ENCODE measurements at regions not wholly inside any gene's neighbourhood (a gene's known extent, or its start where the extent isn't known, plus 50 kb on each side); places are given as distances from the start of the nearest gene placed in this dataset.
"Not testable (repeated sequence)": the region's sequence is repeated elsewhere in the genome, so short reads cannot be mapped to it uniquely, and the experiment has no call there.

DNA sequence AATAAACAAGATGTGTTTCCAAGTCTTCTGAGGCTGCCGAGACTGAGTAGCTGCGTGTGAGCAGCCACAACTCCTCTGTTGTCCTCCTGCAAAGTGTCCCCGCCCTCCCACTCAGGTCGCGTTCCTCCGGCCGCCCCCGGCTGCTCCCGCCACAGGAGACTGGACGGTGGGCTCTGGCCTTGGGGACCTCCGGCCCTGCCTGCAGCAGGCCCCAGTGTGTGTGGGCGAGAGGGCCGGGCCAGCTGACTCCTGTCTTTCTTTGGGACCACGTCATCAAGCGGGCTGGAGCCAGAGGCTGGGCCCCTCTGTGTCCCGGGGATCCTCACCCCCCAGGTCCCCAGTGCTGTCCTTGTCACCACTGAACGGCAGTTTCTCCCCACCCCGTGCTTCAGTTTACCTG is 175.3 kb downstream of the NPIPB11 start:
- Histone ChIP-seq H3K27ac (no peak overlapping the region), H3K27me3 (no peaks in the 10 kb centered on the region)

DNA sequence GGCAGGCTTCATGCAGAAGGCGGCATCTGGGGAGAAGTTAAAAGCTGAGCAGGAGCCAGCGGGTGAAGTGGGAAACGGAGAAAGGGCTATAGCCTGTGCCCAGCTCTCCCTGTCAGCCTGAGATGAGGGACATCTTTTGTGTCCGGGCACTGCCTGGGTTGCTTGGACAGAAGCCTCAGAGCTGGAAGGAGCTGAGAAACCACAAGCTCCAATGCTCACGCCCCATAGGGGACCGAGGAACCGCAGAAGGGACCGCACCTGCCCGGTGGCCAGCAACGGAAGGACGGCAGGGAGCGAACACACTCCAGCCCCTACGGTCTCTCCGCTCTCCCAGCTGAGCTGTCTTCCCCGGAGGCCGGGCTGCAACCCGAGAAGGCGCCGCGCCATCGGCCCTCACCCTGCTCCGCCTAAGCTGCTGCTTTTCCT is 175.8 kb downstream of the NPIPB11 start:
- no peaks in the 10 kb centered on the region for H3K9me3 ChIP-seq
- H3K27ac ChIP-seq = no peak overlapping the region
- H3K4me1 ChIP-seq = no peaks in the 10 kb centered on the region
- no peaks in the 10 kb centered on the region for H3K27me3 ChIP-seq
- no peaks in the 10 kb centered on the region for H3K36me3 ChIP-seq
- 60 to 67% methylated on average over 14 to 18 of the region's 22 CpGs for WGBS, 2 donors
- no peak for TF ChIP-seq POLR2A (IDR thresholded peaks at IDR 0.05)
- TF ChIP-seq, protein P1, sequence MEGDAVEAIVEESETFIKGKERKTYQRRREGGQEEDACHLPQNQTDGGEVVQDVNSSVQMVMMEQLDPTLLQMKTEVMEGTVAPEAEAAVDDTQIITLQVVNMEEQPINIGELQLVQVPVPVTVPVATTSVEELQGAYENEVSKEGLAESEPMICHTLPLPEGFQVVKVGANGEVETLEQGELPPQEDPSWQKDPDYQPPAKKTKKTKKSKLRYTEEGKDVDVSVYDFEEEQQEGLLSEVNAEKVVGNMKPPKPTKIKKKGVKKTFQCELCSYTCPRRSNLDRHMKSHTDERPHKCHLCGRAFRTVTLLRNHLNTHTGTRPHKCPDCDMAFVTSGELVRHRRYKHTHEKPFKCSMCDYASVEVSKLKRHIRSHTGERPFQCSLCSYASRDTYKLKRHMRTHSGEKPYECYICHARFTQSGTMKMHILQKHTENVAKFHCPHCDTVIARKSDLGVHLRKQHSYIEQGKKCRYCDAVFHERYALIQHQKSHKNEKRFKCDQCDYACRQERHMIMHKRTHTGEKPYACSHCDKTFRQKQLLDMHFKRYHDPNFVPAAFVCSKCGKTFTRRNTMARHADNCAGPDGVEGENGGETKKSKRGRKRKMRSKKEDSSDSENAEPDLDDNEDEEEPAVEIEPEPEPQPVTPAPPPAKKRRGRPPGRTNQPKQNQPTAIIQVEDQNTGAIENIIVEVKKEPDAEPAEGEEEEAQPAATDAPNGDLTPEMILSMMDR (IDR thresholded peaks at IDR 0.05) = no peak
- intact Hi-C loops (cut with DNase I) = no loop called here
- DNase-seq = no peak
- H3K4me3 ChIP-seq (replicated peaks in 1 of 3) = no peak overlapping the region

More for the DNA sequence above, 175.3 kb downstream of the NPIPB11 start:
- Histone ChIP-seq H3K36me3 (no peaks in the 10 kb centered on the region), H3K4me1 (no peaks in the 10 kb centered on the region), H3K9me3 (no peaks in the 10 kb centered on the region), H3K4me3 (replicated peaks in 1 of 3) (no peak overlapping the region)
- intact Hi-C loops (cut with DNase I) = no loop called here
- no peak for DNase-seq
- 67 to 72% methylated on average over 4 to 15 of the region's 18 CpGs for WGBS, 2 donors
- TF ChIP-seq POLR2A (IDR thresholded peaks at IDR 0.05) = no peak
- TF ChIP-seq, protein P1 (IDR thresholded peaks at IDR 0.05) = no peak

- H3K27me3 ChIP-seq; H3K4me1 ChIP-seq; intact Hi-C loops (cut with DNase I); H3K36me3 ChIP-seq; DNase-seq; H3K4me3 ChIP-seq (replicated peaks in 1 of 3); H3K9me3 ChIP-seq; H3K27ac ChIP-seq: not testable (repeated sequence)
- 94% methylated on average over 11 to 20 of the region's 21 CpGs for WGBS, 2 donors
Observed at GRCh38 chr16:29230006-29230668, 176.4 kb downstream of the NPIPB11 start.

DNA sequence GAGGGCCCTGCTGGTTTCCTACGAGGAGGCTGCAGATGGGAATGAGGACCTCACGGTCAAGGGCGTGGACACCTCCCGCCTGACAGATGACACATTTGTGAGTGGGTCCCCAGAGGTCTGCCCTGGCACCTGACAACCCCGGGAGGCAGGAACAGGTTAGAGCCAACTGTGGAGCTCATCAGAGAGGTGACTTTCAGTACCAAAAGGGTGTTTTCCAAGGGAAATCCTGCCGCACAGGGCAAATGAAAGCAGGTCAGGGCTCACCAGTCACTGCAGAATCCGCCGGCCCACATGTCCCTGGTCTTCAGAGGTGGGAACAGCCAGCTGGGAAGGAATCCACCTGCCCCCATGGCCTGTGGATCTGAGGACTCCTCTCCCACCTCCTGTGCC is 176.9 kb downstream of the NPIPB11 start:
- DNase-seq; H3K36me3 ChIP-seq; H3K4me1 ChIP-seq; H3K27me3 ChIP-seq; H3K9me3 ChIP-seq; intact Hi-C loops (cut with DNase I); H3K4me3 ChIP-seq (replicated peaks in 1 of 3); H3K27ac ChIP-seq: not testable (repeated sequence)
- WGBS, 2 donors = 89 to 100% methylated on average over 2 to 6 of the region's 8 CpGs

- H3K36me3 ChIP-seq; DNase-seq; intact Hi-C loops (cut with DNase I); H3K27ac ChIP-seq; H3K4me1 ChIP-seq; H3K27me3 ChIP-seq; H3K4me3 ChIP-seq (replicated peaks in 1 of 3); H3K9me3 ChIP-seq: not testable (repeated sequence)
- WGBS, 2 donors = 91 to 96% methylated on average over 16 to 19 of the region's 29 CpGs
Observed at GRCh38 chr16:29228664-29229611, 177.6 kb downstream of the NPIPB11 start.

- H3K9me3 ChIP-seq; H3K4me1 ChIP-seq; H3K27ac ChIP-seq; H3K36me3 ChIP-seq; H3K4me3 ChIP-seq (replicated peaks in 1 of 3); intact Hi-C loops (cut with DNase I); H3K27me3 ChIP-seq: not testable (repeated sequence)
- TF ChIP-seq, protein P1 (IDR thresholded peaks at IDR 0.05) = peak in 5 of 6 experiments; percentile 25 to 59 (median 52)
- WGBS, 2 donors = 55 to 71% methylated on average over 6 to 15 of the region's 20 CpGs
- DNase-seq = peak; percentile 62 to 65
Observed at GRCh38 chr16:29227751-29228663, 178.5 kb downstream of the NPIPB11 start.

All from thyroid gland (tissue), 4 donors.